GM21619 (cell line): ENCODE measurements at regions not wholly inside any gene's neighbourhood (a gene's known extent, or its start where the extent isn't known, plus 50 kb on each side); places are given as distances from the start of the nearest gene placed in this dataset.

Source experiments
- ATAC-seq: cut with Tn5 transposase; IDR thresholded peaks from one replicate; pipeline ENCODE4 v1.9.1; 2021; ENCODE audit not compliant: unreplicated experiment

GRCh38 chr13:28548468-28548867 lies 53.5 kb upstream of the FLT1 start:
- no peak for ATAC-seq

GRCh38 chr13:28545583-28546333 lies 50.8 kb upstream of the FLT1 start:
- no peak for ATAC-seq
